ENCODE measurements at regions not wholly inside any gene's neighbourhood (a gene's known extent, or its start where the extent isn't known, plus 50 kb on each side); places are given as distances from the start of the nearest gene placed in this dataset.

DNA sequence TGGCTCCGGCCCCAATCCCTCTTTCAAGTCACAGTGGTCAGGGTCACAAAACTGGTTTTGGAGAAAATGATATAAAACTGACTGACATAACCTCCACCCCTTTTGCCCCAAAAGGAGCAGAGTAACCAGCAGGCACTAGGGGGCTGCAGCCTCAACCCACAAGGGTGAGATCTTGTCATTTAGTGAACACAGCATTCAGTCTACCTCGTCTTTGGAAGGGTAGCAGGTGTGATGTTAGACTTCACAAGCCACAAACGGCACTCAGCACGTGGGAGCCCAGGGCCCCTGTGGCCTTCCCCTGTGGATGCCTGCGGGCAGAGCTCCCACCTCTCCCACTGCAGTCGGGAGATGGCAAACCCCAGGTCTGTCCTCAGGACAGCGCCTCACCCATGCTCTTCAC lies 372.1 kb upstream of the MYT1L start:
- H3K27ac ChIP-seq (ENCODE audit: low read depth in 1 of 2, low read length in 2 of 2) = no peak overlapping the region
- no peak for DNase-seq (ENCODE audit: low spot score)
- H3K27me3 ChIP-seq (ENCODE audit: control insufficient read depth in 4 of 4, insufficient read depth in 4 of 4, low read length in 3 of 4) = peaks cover 0 to 8% (median 0%) of the 10 kb centered on the region in 4 donors
- no peaks in the 10 kb centered on the region for H3K4me1 ChIP-seq (ENCODE audit: control insufficient read depth in 4 of 4, insufficient read depth in 4 of 4, low read length in 3 of 4)
- no peak overlapping the region for H3K9ac ChIP-seq (ENCODE audit: low read depth in 1 of 2, low read length in 2 of 2)
- H3K9me3 ChIP-seq (ENCODE audit: control insufficient read depth in 4 of 4, low read length in 3 of 4) = no peaks in the 10 kb centered on the region
- no peak overlapping the region for H3K4me3 ChIP-seq (ENCODE audit: low read depth in 1 of 3, low read length in 3 of 3)
- no peaks in the 10 kb centered on the region for H3K36me3 ChIP-seq (ENCODE audit: control insufficient read depth in 4 of 4, insufficient read depth in 3 of 4, low read depth in 1 of 4, low read length in 3 of 4)
- no peak for TF ChIP-seq SP1 (IDR thresholded peaks at IDR 0.05)
- TF ChIP-seq EGR1 (IDR thresholded peaks at IDR 0.05; ENCODE audit: low read depth in 2 of 2) = no peak
- no peak for TF ChIP-seq RXRA (IDR thresholded peaks at IDR 0.05)
- TF ChIP-seq HNF4G (IDR thresholded peaks at IDR 0.05) = no peak
- TF ChIP-seq TAF1 (conservative IDR thresholded peaks at IDR 0.05) = no peak
- no peak for TF ChIP-seq YY1 (IDR thresholded peaks at IDR 0.05)
- TF ChIP-seq FOXA2 (IDR thresholded peaks at IDR 0.05) = no peak
- TF ChIP-seq HNF4A (conservative IDR thresholded peaks at IDR 0.05) = no peak
- TF ChIP-seq, protein P1, sequence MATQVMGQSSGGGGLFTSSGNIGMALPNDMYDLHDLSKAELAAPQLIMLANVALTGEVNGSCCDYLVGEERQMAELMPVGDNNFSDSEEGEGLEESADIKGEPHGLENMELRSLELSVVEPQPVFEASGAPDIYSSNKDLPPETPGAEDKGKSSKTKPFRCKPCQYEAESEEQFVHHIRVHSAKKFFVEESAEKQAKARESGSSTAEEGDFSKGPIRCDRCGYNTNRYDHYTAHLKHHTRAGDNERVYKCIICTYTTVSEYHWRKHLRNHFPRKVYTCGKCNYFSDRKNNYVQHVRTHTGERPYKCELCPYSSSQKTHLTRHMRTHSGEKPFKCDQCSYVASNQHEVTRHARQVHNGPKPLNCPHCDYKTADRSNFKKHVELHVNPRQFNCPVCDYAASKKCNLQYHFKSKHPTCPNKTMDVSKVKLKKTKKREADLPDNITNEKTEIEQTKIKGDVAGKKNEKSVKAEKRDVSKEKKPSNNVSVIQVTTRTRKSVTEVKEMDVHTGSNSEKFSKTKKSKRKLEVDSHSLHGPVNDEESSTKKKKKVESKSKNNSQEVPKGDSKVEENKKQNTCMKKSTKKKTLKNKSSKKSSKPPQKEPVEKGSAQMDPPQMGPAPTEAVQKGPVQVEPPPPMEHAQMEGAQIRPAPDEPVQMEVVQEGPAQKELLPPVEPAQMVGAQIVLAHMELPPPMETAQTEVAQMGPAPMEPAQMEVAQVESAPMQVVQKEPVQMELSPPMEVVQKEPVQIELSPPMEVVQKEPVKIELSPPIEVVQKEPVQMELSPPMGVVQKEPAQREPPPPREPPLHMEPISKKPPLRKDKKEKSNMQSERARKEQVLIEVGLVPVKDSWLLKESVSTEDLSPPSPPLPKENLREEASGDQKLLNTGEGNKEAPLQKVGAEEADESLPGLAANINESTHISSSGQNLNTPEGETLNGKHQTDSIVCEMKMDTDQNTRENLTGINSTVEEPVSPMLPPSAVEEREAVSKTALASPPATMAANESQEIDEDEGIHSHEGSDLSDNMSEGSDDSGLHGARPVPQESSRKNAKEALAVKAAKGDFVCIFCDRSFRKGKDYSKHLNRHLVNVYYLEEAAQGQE (IDR thresholded peaks at IDR 0.05) = no peak
- TF ChIP-seq, protein P2, sequence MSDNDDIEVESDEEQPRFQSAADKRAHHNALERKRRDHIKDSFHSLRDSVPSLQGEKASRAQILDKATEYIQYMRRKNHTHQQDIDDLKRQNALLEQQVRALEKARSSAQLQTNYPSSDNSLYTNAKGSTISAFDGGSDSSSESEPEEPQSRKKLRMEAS (IDR thresholded peaks at IDR 0.05) = no peak
- TF ChIP-seq, protein P3, sequence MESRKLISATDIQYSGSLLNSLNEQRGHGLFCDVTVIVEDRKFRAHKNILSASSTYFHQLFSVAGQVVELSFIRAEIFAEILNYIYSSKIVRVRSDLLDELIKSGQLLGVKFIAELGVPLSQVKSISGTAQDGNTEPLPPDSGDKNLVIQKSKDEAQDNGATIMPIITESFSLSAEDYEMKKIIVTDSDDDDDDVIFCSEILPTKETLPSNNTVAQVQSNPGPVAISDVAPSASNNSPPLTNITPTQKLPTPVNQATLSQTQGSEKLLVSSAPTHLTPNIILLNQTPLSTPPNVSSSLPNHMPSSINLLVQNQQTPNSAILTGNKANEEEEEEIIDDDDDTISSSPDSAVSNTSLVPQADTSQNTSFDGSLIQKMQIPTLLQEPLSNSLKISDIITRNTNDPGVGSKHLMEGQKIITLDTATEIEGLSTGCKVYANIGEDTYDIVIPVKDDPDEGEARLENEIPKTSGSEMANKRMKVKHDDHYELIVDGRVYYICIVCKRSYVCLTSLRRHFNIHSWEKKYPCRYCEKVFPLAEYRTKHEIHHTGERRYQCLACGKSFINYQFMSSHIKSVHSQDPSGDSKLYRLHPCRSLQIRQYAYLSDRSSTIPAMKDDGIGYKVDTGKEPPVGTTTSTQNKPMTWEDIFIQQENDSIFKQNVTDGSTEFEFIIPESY (IDR thresholded peaks at IDR 0.05) = no peak
- WGBS = 78% methylated on average over 7 of the region's 7 CpGs

DNA sequence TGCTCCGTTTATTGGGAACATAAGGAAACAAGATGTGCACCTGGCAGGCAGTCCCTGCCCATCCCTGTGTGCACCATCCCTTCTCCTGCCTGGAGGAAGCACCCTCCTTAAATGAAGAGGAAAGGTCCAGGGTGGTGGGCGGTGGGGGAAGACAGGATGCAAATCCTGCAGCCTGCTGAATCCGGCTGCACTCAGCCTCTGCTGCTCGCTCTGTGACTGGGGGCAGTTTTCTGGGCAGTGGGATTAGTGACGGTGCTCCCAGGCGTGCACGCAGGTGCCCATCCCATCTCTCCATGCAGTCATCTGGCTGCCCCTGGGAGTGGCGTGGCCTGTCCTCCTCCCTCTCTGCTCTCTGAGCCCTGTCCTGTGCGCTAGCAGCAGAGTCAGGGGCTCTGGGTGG lies 371.3 kb upstream of the MYT1L start:
- Histone ChIP-seq H3K4me1 (ENCODE audit: control insufficient read depth in 4 of 4, insufficient read depth in 4 of 4, low read length in 3 of 4) (no peaks in the 10 kb centered on the region), H3K36me3 (ENCODE audit: control insufficient read depth in 4 of 4, insufficient read depth in 3 of 4, low read depth in 1 of 4, low read length in 3 of 4) (no peaks in the 10 kb centered on the region), H3K9me3 (ENCODE audit: control insufficient read depth in 4 of 4, low read length in 3 of 4) (no peaks in the 10 kb centered on the region), H3K27ac (ENCODE audit: low read depth in 1 of 2, low read length in 2 of 2) (no peak overlapping the region), H3K4me3 (ENCODE audit: low read depth in 1 of 3, low read length in 3 of 3) (no peak overlapping the region), H3K9ac (ENCODE audit: low read depth in 1 of 2, low read length in 2 of 2) (no peak overlapping the region), H3K27me3 (ENCODE audit: control insufficient read depth in 4 of 4, insufficient read depth in 4 of 4, low read length in 3 of 4) (peaks cover 0 to 8% (median 0%) of the 10 kb centered on the region in 4 donors)
- 74% methylated on average over 9 of the region's 9 CpGs for WGBS
- TF ChIP-seq RXRA (IDR thresholded peaks at IDR 0.05) (no peak), GABPA (IDR thresholded peaks at IDR 0.05 in 1 of 2, conservative IDR thresholded peaks at IDR 0.05 in 1 of 2) (no peak), SP1 (IDR thresholded peaks at IDR 0.05) (no peak), HNF4G (IDR thresholded peaks at IDR 0.05) (no peak)
- TF ChIP-seq, protein P3 (IDR thresholded peaks at IDR 0.05) = no peak
- no peak for DNase-seq (ENCODE audit: low spot score)

All from liver (tissue), 7 donors.